MM.1S (cell line): ENCODE measurements at regions not wholly inside any gene's neighbourhood (a gene's known extent, or its start where the extent isn't known, plus 50 kb on each side); places are given as distances from the start of the nearest gene placed in this dataset.
"Not testable (repeated sequence)": the region's sequence is repeated elsewhere in the genome, so short reads cannot be mapped to it uniquely, and the experiment has no call there.

Source experiments
- DNase-seq: peaks from one replicate; pipeline ENCODE4 v3.0.0-alpha.2; 2015
- H2AFZ ChIP-seq: fragments of 300-600 bp; sonication (generic); 2 replicates; pipeline ENCODE4 v1.6.0; 2016; ENCODE audit warnings: antibody characterized with exemption, low read length
- H3F3A ChIP-seq: fragments of 300-600 bp; sonication (generic); 2 replicates; pipeline ENCODE4 v1.6.1; 2016; ENCODE audit warnings: mild to moderate bottlenecking, antibody characterized with exemption, low read length, moderate library complexity, mixed read lengths; ENCODE audit not compliant: insufficient read depth
- H3K27ac ChIP-seq: fragments of 300-600 bp; sonication (generic); 2 replicates; pipeline ENCODE4 v1.5.1; 2016; ENCODE audit warnings: mild to moderate bottlenecking, low read length
- H3K27me3 ChIP-seq: fragments of 300-600 bp; sonication (generic); replicated peaks from 2 replicates; pipeline ENCODE4 v1.6.0; 2016; ENCODE audit warnings: low read length; ENCODE audit not compliant: insufficient read depth
- H3K36me3 ChIP-seq: fragments of 300-600 bp; sonication (generic); replicated peaks from 2 replicates; pipeline ENCODE4 v1.6.1; 2016; ENCODE audit warnings: mild to moderate bottlenecking, low read length, mixed read lengths; ENCODE audit not compliant: insufficient read depth
- H3K4me1 ChIP-seq: fragments of 300-600 bp; sonication (generic); 2 replicates; pipeline ENCODE4 v1.6.1; 2016; ENCODE audit warnings: low read length, mixed read lengths
- H3K4me2 ChIP-seq: fragments of 300-600 bp; sonication (generic); 2 replicates; pipeline ENCODE4 v1.6.0; 2016; ENCODE audit warnings: low read depth, low read length
- H3K4me3 ChIP-seq: fragments of 300-600 bp; sonication (generic); 2 replicates; pipeline ENCODE4 v1.5.1; 2016; ENCODE audit warnings: low read length, mixed read lengths
- H3K79me2 ChIP-seq: fragments of 300-600 bp; sonication (generic); 2 replicates; pipeline ENCODE4 v1.6.1; 2016; ENCODE audit warnings: mixed run types, low read length, mixed read lengths
- H3K9ac ChIP-seq: fragments of 300-600 bp; sonication (generic); 2 replicates; pipeline ENCODE4 v1.6.1; 2016; ENCODE audit warnings: low read length, mixed read lengths
- H3K9me2 ChIP-seq: fragments of 300-600 bp; sonication (generic); replicated peaks from 2 replicates; pipeline ENCODE4 v1.6.1; 2016; ENCODE audit warnings: mild to moderate bottlenecking, low read length, mixed read lengths; ENCODE audit not compliant: insufficient read depth
- H3K9me3 ChIP-seq: fragments of 300-600 bp; sonication (generic); replicated peaks from 2 replicates; pipeline ENCODE4 v1.6.1; 2016; ENCODE audit warnings: mild to moderate bottlenecking, low read length, mixed read lengths; ENCODE audit not compliant: insufficient read depth
- H4K20me1 ChIP-seq: fragments of 300-600 bp; sonication (generic); 2 replicates; pipeline ENCODE4 v1.6.1; 2016; ENCODE audit warnings: mild to moderate bottlenecking, low read length, moderate library complexity, mixed read lengths; ENCODE audit not compliant: insufficient read depth
- CTCF ChIP-seq: fragments of 300-600 bp; sonication (generic); IDR thresholded peaks from 2 replicates; pipeline ENCODE4 v1.5.1; 2016; ENCODE audit warnings: antibody characterized with exemption, low read length, mixed read lengths
- EZH2 ChIP-seq: fragments of 300-600 bp; sonication (generic); optimal IDR thresholded peaks from 2 replicates; pipeline ENCODE3; 2017; ENCODE audit warnings: low read depth, mild to moderate bottlenecking, antibody characterized with exemption, low read length, mixed read lengths
- EZH2phosphoT487 ChIP-seq: fragments of 300-600 bp; sonication (generic); IDR thresholded peaks from 2 replicates; pipeline ENCODE4 v1.6.1; 2018; ENCODE audit warnings: antibody characterized with exemption, low read length

GRCh38 chr15:83380682-83381081 is 66.5 kb upstream of the SH3GL3 start:
- Histone ChIP-seq H3K27me3 (no peaks in the 10 kb centered on the region), H3K4me1 (peaks cover 14% of the 10 kb centered on the region; the same call in 1 of the 2 replicates), H4K20me1 (no peaks in the 10 kb centered on the region), H3K79me2 (no peaks in the 10 kb centered on the region), H3K36me3 (no peaks in the 10 kb centered on the region), H3K4me2 (peak overlapping the region; percentile 14), H3K9ac (no peak overlapping the region), H2AFZ (peak overlapping the region; percentile 39), H3K9me2 (no peaks in the 10 kb centered on the region), H3F3A (no peaks in the 10 kb centered on the region), H3K4me3 (no peak overlapping the region), H3K27ac (no peak overlapping the region), H3K9me3 (no peaks in the 10 kb centered on the region)
- TF ChIP-seq CTCF (peak; percentile 82), EZH2 (no peak)
- DNase-seq: peak; percentile 72

DNA sequence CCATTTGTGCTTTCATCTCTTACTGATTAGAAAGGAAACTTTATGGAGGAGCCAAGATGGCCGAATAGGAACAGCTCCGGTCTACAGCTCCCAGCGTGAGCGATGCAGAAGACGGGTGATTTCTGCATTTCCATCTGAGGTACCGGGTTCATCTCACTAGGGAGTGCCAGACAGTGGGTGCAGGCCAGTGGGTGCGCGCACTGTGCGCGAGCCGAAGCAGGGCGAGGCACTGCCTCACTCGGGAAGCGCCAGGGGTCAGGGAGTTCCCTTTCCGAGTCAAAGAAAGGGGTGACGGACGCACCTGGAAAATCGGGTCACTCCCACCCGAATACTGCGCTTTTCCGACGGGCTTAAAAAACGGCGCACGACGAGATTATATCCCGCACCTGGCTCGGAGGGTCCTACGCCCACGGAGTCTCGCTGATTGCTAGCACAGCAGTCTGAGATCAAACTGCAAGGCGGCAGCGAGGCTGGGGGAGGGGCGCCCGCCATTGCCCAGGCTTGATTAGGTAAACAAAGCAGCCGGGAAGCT is 63.5 kb upstream of the SH3GL3 start:
- H3K27ac ChIP-seq, H3F3A ChIP-seq, DNase-seq, H4K20me1 ChIP-seq, H3K27me3 ChIP-seq, H3K4me2 ChIP-seq, H3K9me2 ChIP-seq, H3K36me3 ChIP-seq, H2AFZ ChIP-seq, H3K9ac ChIP-seq, H3K79me2 ChIP-seq, H3K4me3 ChIP-seq, H3K9me3 ChIP-seq: not testable (repeated sequence)
- H3K4me1 ChIP-seq: peaks cover 14% of the 10 kb centered on the region; the same call in 1 of the 2 replicates

- Histone ChIP-seq H2AFZ (no peak overlapping the region), H3K9ac (no peak overlapping the region), H3K27me3 (no peaks in the 10 kb centered on the region), H3F3A (no peaks in the 10 kb centered on the region), H3K9me3 (no peaks in the 10 kb centered on the region), H3K4me3 (no peak overlapping the region), H3K36me3 (no peaks in the 10 kb centered on the region), H3K27ac (no peak overlapping the region), H3K4me2 (no peak overlapping the region), H4K20me1 (no peaks in the 10 kb centered on the region), H3K79me2 (no peaks in the 10 kb centered on the region), H3K4me1 (no peaks in the 10 kb centered on the region), H3K9me2 (no peaks in the 10 kb centered on the region)
- DNase-seq: no peak
- TF ChIP-seq CTCF (no peak), EZH2 (no peak), EZH2phosphoT487 (no peak)
These were observed 51.0 kb upstream of the SH3GL3 start for GRCh38 chr15:83396101-83396500.
